Endothelial cell of umbilical vein (primary cell): ENCODE measurements at regions not wholly inside any gene's neighbourhood (a gene's known extent, or its start where the extent isn't known, plus 50 kb on each side); places are given as distances from the start of the nearest gene placed in this dataset.

Experiments used
- BruUV-seq: library from RNA; stranded (reverse); fragments of 400-500 nt; replicated peaks from 2 replicates; lab custom pipeline; 2021; lab: Mats Ljungman, UMichigan
- CTCF ChIA-PET: fragments of 300-600, 350-600 bp; sonication (Branson Sonifier 250); formaldehyde crosslinking; loops from one replicate; lab custom pipeline; 2021; ENCODE audit warnings: antibody characterized with exemption, inconsistent platforms; lab: Charles Lee
- POLR2A ChIA-PET: fragments of 300-600, 350-600 bp; sonication (Branson Sonifier 250); formaldehyde crosslinking; loops from one replicate; lab custom pipeline; 2021; ENCODE audit warnings: antibody characterized with exemption, inconsistent platforms; lab: Charles Lee
- DNase-seq: peaks from one replicate; pipeline ENCODE4 v3.0.0-alpha.2; 2011; ENCODE audit warnings: low read depth, low spot score
- FAIRE-seq: peaks from 2 replicates; lab custom pipeline; 2011; peaks lifted over from hg19 to GRCh38; lab: Jason Lieb, UNC
- H2AFZ ChIP-seq: 2 replicates; pipeline ENCODE4 v1.6.0; 2012; ENCODE audit warnings: low read depth, low read length, control low read depth, inconsistent platforms
- H3K27ac ChIP-seq: 2 replicates; pipeline ENCODE4 v1.5.1; 2011; ENCODE audit warnings: low read depth, mild to moderate bottlenecking, control low read depth, low read length, moderate library complexity; ENCODE audit not compliant: insufficient read depth
- H3K27me3 ChIP-seq, 2 experiments: 2 replicates each; pipeline versions ENCODE4 v1.6.0 to v1.6.1; 2011; ENCODE audit warnings: low read length in 2 of 2, mixed read lengths in 1 of 2; ENCODE audit not compliant: control insufficient read depth in 2 of 2, insufficient read depth in 2 of 2
- H3K36me3 ChIP-seq, 2 experiments: 2 replicates in 1 of 2; 3 replicates in 1 of 2; pipeline ENCODE4 v1.5.1; 2011; ENCODE audit warnings: low read length in 2 of 2, mild to moderate bottlenecking in 1 of 2, moderate library complexity in 1 of 2; ENCODE audit not compliant: control insufficient read depth in 2 of 2, insufficient read depth in 2 of 2; ENCODE audit errors: extremely low read depth in 1 of 2
- H3K4me1 ChIP-seq: 3 replicates; pipeline ENCODE4 v1.5.1; 2011; ENCODE audit warnings: mild to moderate bottlenecking, low read length; ENCODE audit not compliant: control insufficient read depth, insufficient read depth; ENCODE audit errors: extremely low read depth
- H3K4me2 ChIP-seq: 2 replicates; pipeline ENCODE4 v1.6.1; 2011; ENCODE audit warnings: low read length, control low read depth, mixed read lengths; ENCODE audit not compliant: insufficient read depth
- H3K4me3 ChIP-seq, 3 experiments: fragments of 200-600 bp in 1 of 3; sonication (generic), shearing (Covaris generic) in 1 of 3; replicated peaks in 1 of 3; 2 replicates each; pipeline ENCODE4 v1.5.1; 2011 to 2016; ENCODE audit warnings: control low read depth in 3 of 3, low read length in 3 of 3, mild to moderate bottlenecking in 2 of 3, inconsistent platforms in 1 of 3, low read depth in 1 of 3, moderate library complexity in 1 of 3; ENCODE audit not compliant: insufficient read depth in 1 of 3
- H3K79me2 ChIP-seq: 2 replicates; pipeline ENCODE4 v1.6.0; 2012; ENCODE audit warnings: low read length, inconsistent platforms; ENCODE audit not compliant: control insufficient read depth, insufficient read depth
- H3K9ac ChIP-seq: replicated peaks from 2 replicates; pipeline ENCODE3; 2011; ENCODE audit warnings: low read length, control low read depth; ENCODE audit not compliant: insufficient read depth; ENCODE audit errors: extremely low read depth
- H3K9me1 ChIP-seq: replicated peaks from 3 replicates; pipeline ENCODE4 v1.6.0; 2011; ENCODE audit warnings: mild to moderate bottlenecking, low read length; ENCODE audit not compliant: control insufficient read depth, insufficient read depth; ENCODE audit errors: extremely low read depth
- H3K9me3 ChIP-seq: replicated peaks from 2 replicates; pipeline ENCODE4 v1.5.1; 2012; ENCODE audit warnings: low read length, inconsistent platforms; ENCODE audit not compliant: control insufficient read depth, insufficient read depth
- H4K20me1 ChIP-seq: replicated peaks from 2 replicates; pipeline ENCODE3; 2011; ENCODE audit warnings: mild to moderate bottlenecking, low read length; ENCODE audit not compliant: control insufficient read depth, insufficient read depth; ENCODE audit errors: extremely low read depth
- CTCF ChIP-seq, 2 donors: IDR thresholded peaks; 1 replicate in 1 of 2; 2 replicates in 1 of 2; pipeline ENCODE4 v1.5.1; 2011; ENCODE audit warnings: low read length in 2 of 2, mild to moderate bottlenecking in 2 of 2, moderate library complexity in 2 of 2, control low read depth in 1 of 2, inconsistent platforms in 1 of 2, low read depth in 1 of 2; ENCODE audit not compliant: insufficient read depth in 1 of 2; ENCODE audit errors: extremely low read depth in 1 of 2
- EZH2 ChIP-seq: IDR thresholded peaks from 2 replicates; pipeline ENCODE4 v1.6.1; 2012; ENCODE audit warnings: borderline replicate concordance, low read depth, mild to moderate bottlenecking, moderate library complexity, low read length, inconsistent platforms; ENCODE audit not compliant: severe bottlenecking
- FOS ChIP-seq: IDR thresholded peaks from 2 replicates; pipeline ENCODE4 v1.6.1; 2011; ENCODE audit warnings: mild to moderate bottlenecking, low read length, moderate library complexity, borderline replicate concordance; ENCODE audit not compliant: insufficient read depth
- GATA2 ChIP-seq: IDR thresholded peaks from 2 replicates; pipeline ENCODE4 v1.7.0; 2011; ENCODE audit warnings: low read depth, mild to moderate bottlenecking, moderate library complexity, mixed read lengths, low read length; ENCODE audit not compliant: insufficient read length, insufficient read depth
- JUN ChIP-seq: IDR thresholded peaks from 2 replicates; pipeline ENCODE4 v1.6.1; 2011; ENCODE audit warnings: borderline replicate concordance, low read depth; ENCODE audit not compliant: insufficient read length, insufficient read depth
- MYC ChIP-seq: IDR thresholded peaks from one replicate; pipeline ENCODE4 v1.6.1; 2011; ENCODE audit warnings: mild to moderate bottlenecking, low read depth, low read length
- POLR2A ChIP-seq: IDR thresholded peaks from 2 replicates; pipeline ENCODE4 v1.6.1; 2012; ENCODE audit warnings: low read depth, mild to moderate bottlenecking, control low read depth, low read length
- POLR2AphosphoS5 ChIP-seq: IDR thresholded peaks from 2 replicates; pipeline ENCODE4 v1.6.1; 2012; ENCODE audit warnings: low read depth, mild to moderate bottlenecking, control low read depth, low read length, moderate library complexity; ENCODE audit not compliant: insufficient read depth
- dilution Hi-C: fragments of 300-500 bp; cut with MboI; formaldehyde crosslinking; loops from one replicate; pipeline ENCODE4 v1.15.0; 2019; ENCODE audit warnings: low sequenced_read_pairs; ENCODE audit not compliant: extremely low pct_ligation_motif_present
- intact Hi-C: fragments of 100-400 bp; cut with micrococcal nuclease; formaldehyde crosslinking; loops from one replicate; pipeline ENCODE4 v1.10.0; 2022
- TF ChIP-seq, protein P1 (sequence below): IDR thresholded peaks from 2 replicates; pipeline ENCODE4 v1.6.1; 2011; ENCODE audit not compliant: insufficient read depth, insufficient read length

GRCh38 chr15:69578252-69578651 lies 125.6 kb downstream of the RPLP1 start:
- Histone ChIP-seq H3K4me2 (no peak overlapping the region), H3K36me3 (no peaks in the 10 kb centered on the region), H3K4me1 (peaks cover 4% of the 10 kb centered on the region), H3K9me3 (no peaks in the 10 kb centered on the region), H3K27ac (no peak overlapping the region), H2AFZ (no peak overlapping the region), H3K4me3 (no peak overlapping the region), H3K9ac (no peak overlapping the region), H4K20me1 (no peaks in the 10 kb centered on the region), H3K79me2 (no peaks in the 10 kb centered on the region), H3K9me1 (no peaks in the 10 kb centered on the region), H3K27me3 (peaks cover 0 to 2% of the 10 kb centered on the region in 2 experiments)
- POLR2A ChIA-PET, result no interaction called here
- no TSS peak for BruUV-seq
- intact Hi-C loops (loop anchor here (5.0 to 10.0 kb wide), 3 partner anchors 517 to 889 kb away; partner anchors contain the start of gene TLE3), dilution Hi-C loops (no loop called here)
- CTCF ChIA-PET, result no interaction called here
- DNase-seq (no peak), FAIRE-seq (no peak)
- no peak for TF ChIP-seq GATA2
- no peak for TF ChIP-seq MYC
- TF ChIP-seq CTCF (IDR thresholded peaks at IDR 0.05; ENCODE audit: extremely low read depth in 1 of 2, insufficient read depth in 1 of 2, low read depth in 1 of 2, low read length in 2 of 2), result no peak
- TF ChIP-seq, protein P1, sequence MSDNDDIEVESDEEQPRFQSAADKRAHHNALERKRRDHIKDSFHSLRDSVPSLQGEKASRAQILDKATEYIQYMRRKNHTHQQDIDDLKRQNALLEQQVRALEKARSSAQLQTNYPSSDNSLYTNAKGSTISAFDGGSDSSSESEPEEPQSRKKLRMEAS, result no peak
- TF ChIP-seq EZH2, result no peak
- TF ChIP-seq JUN, result no peak
- TF ChIP-seq FOS, result no peak
- no peak for TF ChIP-seq POLR2AphosphoS5
- TF ChIP-seq POLR2A, result no peak
